ENCODE measurements at regions not wholly inside any gene's neighbourhood (a gene's known extent, or its start where the extent isn't known, plus 50 kb on each side); places are given as distances from the start of the nearest gene placed in this dataset.

- Histone ChIP-seq H3K79me2 (ENCODE audit: insufficient read depth, low read length) (no peaks in the 10 kb centered on the region), H3K4me3 (replicated peaks in 1 of 2; ENCODE audit: low read depth in 1 of 2, low read length in 2 of 2) (no peak overlapping the region), H3K27me3 (ENCODE audit: insufficient read depth, low read length) (0 out of 2 replicates have a peak, but pooled peaks cover 7% of the 10 kb centered on the region), H3K4me1 (ENCODE audit: control insufficient read depth in 1 of 2, insufficient read depth in 2 of 2, low read length in 2 of 2) (no peaks in the 10 kb centered on the region; a peak in 1 of 4 replicates), H3K9me2 (ENCODE audit: insufficient read depth) (no peaks in the 10 kb centered on the region), H3K4me2 (ENCODE audit: low read length) (no peak overlapping the region), H3K9me3 (ENCODE audit: control insufficient read depth in 1 of 2, insufficient read depth in 1 of 2, low read depth in 1 of 2, low read length in 2 of 2) (no peaks in the 10 kb centered on the region), H2AFZ (ENCODE audit: low read depth, low read length, poor library complexity, severe bottlenecking) (no peak overlapping the region), H3K27ac (ENCODE audit: low read depth, low read length) (no peak overlapping the region), H3K36me3 (ENCODE audit: control insufficient read depth in 1 of 2, insufficient read depth in 2 of 2, low read length in 2 of 2) (no peaks in the 10 kb centered on the region), H3K9ac (ENCODE audit: low read length) (no peak overlapping the region), H4K20me1 (ENCODE audit: insufficient read depth) (no peaks in the 10 kb centered on the region)
- TF ChIP-seq SP1 (IDR thresholded peaks at IDR 0.05; ENCODE audit: low read depth) (no peak), EZH2 (IDR thresholded peaks at IDR 0.05) (no peak), CEBPB (IDR thresholded peaks at IDR 0.05; ENCODE audit: low read depth) (no peak), RAD21 (IDR thresholded peaks at IDR 0.05; ENCODE audit: low read depth) (no peak), ZBTB33 (IDR thresholded peaks at IDR 0.05; ENCODE audit: extremely low read depth, insufficient replicate concordance, low read length) (no peak), SIN3A (IDR thresholded peaks at IDR 0.05; ENCODE audit: low read depth) (no peak), TCF7L2 (IDR thresholded peaks at IDR 0.05; ENCODE audit: borderline replicate concordance, extremely low read depth, insufficient read depth, insufficient read length) (no peak), POLR2AphosphoS5 (IDR thresholded peaks at IDR 0.05; ENCODE audit: low read depth, low read length) (no peak), SRF (IDR thresholded peaks at IDR 0.05; ENCODE audit: low read depth) (no peak)
- TF ChIP-seq, protein P1, sequence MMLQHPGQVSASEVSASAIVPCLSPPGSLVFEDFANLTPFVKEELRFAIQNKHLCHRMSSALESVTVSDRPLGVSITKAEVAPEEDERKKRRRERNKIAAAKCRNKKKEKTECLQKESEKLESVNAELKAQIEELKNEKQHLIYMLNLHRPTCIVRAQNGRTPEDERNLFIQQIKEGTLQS (IDR thresholded peaks at IDR 0.05), result no peak
- ChIA-PET POLR2A (no interaction called here), RAD21 (ENCODE audit: low non-redundant PET in 1 of 2, low total read pairs in 2 of 2, uncharacterized antibody in 2 of 2, unreplicated experiment in 2 of 2) (no interaction called here), CTCF (no interaction called here)
- intact Hi-C loops (cut with micrococcal nuclease), result no loop called here
- DNase-seq (ENCODE audit: low read depth, low spot score), result no peak
- no peak for ATAC-seq
- BruUV-seq (replicated peaks), result no TSS peak
Measured at GRCh38 chr6:15947923-15948322, 181.0 kb upstream of the MYLIP start.
